Astrocyte (in vitro differentiated cells and primary cell): ENCODE measurements at regions not wholly inside any gene's neighbourhood (a gene's known extent, or its start where the extent isn't known, plus 50 kb on each side); places are given as distances from the start of the nearest gene placed in this dataset.

Source experiments
- DNase-seq: peaks from one replicate; pipeline ENCODE4 v3.0.0-alpha.2; 2010; ENCODE audit warnings: low read depth
- FAIRE-seq: peaks from 2 replicates; lab custom pipeline; 2011; peaks lifted over from hg19 to GRCh38; lab: Jason Lieb, UNC
- H2AFZ ChIP-seq: 2 replicates; pipeline ENCODE4 v1.6.0; 2012; ENCODE audit warnings: low read depth, low read length, inconsistent platforms
- H3K27ac ChIP-seq: 2 replicates; pipeline ENCODE4 v1.5.1; 2011; ENCODE audit warnings: low read depth, low read length, inconsistent platforms
- H3K27me3 ChIP-seq: 2 replicates; pipeline ENCODE4 v1.6.0; 2011; ENCODE audit warnings: low read length, inconsistent platforms; ENCODE audit not compliant: insufficient read depth
- H3K36me3 ChIP-seq: 2 replicates; pipeline ENCODE4 v1.5.1; 2011; ENCODE audit warnings: low read length, inconsistent platforms; ENCODE audit not compliant: insufficient read depth
- H3K4me1 ChIP-seq: 2 replicates; pipeline ENCODE4 v1.5.1; 2011; ENCODE audit warnings: low read length, inconsistent platforms; ENCODE audit not compliant: insufficient read depth
- H3K4me2 ChIP-seq: 2 replicates; pipeline ENCODE4 v1.6.0; 2012; ENCODE audit warnings: low read length, inconsistent platforms
- H3K4me3 ChIP-seq: 2 replicates; pipeline ENCODE4 v1.5.1; 2011; ENCODE audit warnings: low read depth, mild to moderate bottlenecking, low read length, inconsistent platforms; ENCODE audit not compliant: insufficient read depth
- H3K79me2 ChIP-seq: 2 replicates; pipeline ENCODE4 v1.6.0; 2012; ENCODE audit warnings: mild to moderate bottlenecking, low read length, inconsistent platforms; ENCODE audit not compliant: insufficient read depth
- H3K9ac ChIP-seq: 2 replicates; pipeline ENCODE4 v1.6.0; 2012; ENCODE audit warnings: mild to moderate bottlenecking, low read length, inconsistent platforms
- H3K9me3 ChIP-seq: 2 replicates; pipeline ENCODE4 v1.5.1; 2012; ENCODE audit warnings: low read depth, mild to moderate bottlenecking, low read length, inconsistent platforms; ENCODE audit not compliant: insufficient read depth
- H4K20me1 ChIP-seq: 2 replicates; pipeline ENCODE4 v1.6.0; 2012; ENCODE audit warnings: low read length, inconsistent platforms; ENCODE audit not compliant: insufficient read depth
- H3K27ac Mint-ChIP-seq: one replicate; pipeline ENCODE4 v1.8.0; 2021; ENCODE audit warnings: mild to moderate bottlenecking, mixed read lengths; ENCODE audit not compliant: unreplicated experiment
- H3K27me3 Mint-ChIP-seq: one replicate; pipeline ENCODE4 v1.8.0; 2021; ENCODE audit warnings: low read depth, mixed read lengths; ENCODE audit not compliant: unreplicated experiment
- H3K36me3 Mint-ChIP-seq: one replicate; pipeline ENCODE4 v1.8.0; 2021; ENCODE audit warnings: low read depth, mixed read lengths; ENCODE audit not compliant: unreplicated experiment
- H3K4me1 Mint-ChIP-seq: one replicate; pipeline ENCODE4 v1.8.0; 2021; ENCODE audit warnings: low read depth, mixed read lengths; ENCODE audit not compliant: unreplicated experiment
- H3K4me3 Mint-ChIP-seq: one replicate; pipeline ENCODE4 v1.8.0; 2021; ENCODE audit warnings: mild to moderate bottlenecking, moderate library complexity, mixed read lengths; ENCODE audit not compliant: unreplicated experiment
- H3K9me3 Mint-ChIP-seq: one replicate; pipeline ENCODE4 v1.8.0; 2021; ENCODE audit warnings: mild to moderate bottlenecking, mixed read lengths; ENCODE audit not compliant: unreplicated experiment
- CTCF ChIP-seq: IDR thresholded peaks from 2 replicates; pipeline ENCODE4 v1.5.1; 2011; ENCODE audit warnings: low read depth, mild to moderate bottlenecking, inconsistent platforms, low read length, moderate library complexity; ENCODE audit not compliant: insufficient read depth
- EZH2 ChIP-seq: IDR thresholded peaks from 2 replicates; pipeline ENCODE4 v1.6.1; 2012; ENCODE audit warnings: mild to moderate bottlenecking, low read length, inconsistent platforms; ENCODE audit not compliant: insufficient read depth

- Histone ChIP-seq H3K4me2 (no peak overlapping the region), H3K9ac (no peak overlapping the region), H3K4me1 (no peaks in the 10 kb centered on the region), H3K27me3 (no peaks in the 10 kb centered on the region), H3K36me3 (no peaks in the 10 kb centered on the region), H4K20me1 (no peaks in the 10 kb centered on the region), H3K9me3 (no peaks in the 10 kb centered on the region), H3K79me2 (no peaks in the 10 kb centered on the region), H2AFZ (no peak overlapping the region), H3K27ac (no peak overlapping the region), H3K4me3 (no peak overlapping the region)
- Mint-ChIP-seq H3K36me3 (no peaks in the 10 kb centered on the region), H3K9me3 (peaks cover 5% of the 10 kb centered on the region), H3K27ac (no peak overlapping the region), H3K4me1 (peaks cover 2% of the 10 kb centered on the region), H3K27me3 (no peaks in the 10 kb centered on the region), H3K4me3 (no peak overlapping the region)
- DNase-seq (no peak), FAIRE-seq (no peak)
- no peak for TF ChIP-seq CTCF
- no peak for TF ChIP-seq EZH2
Measured at GRCh38 chr6:19037607-19038006, 650.5 kb downstream of the RNF144B start.

- no peak overlapping the region for H3K4me3 ChIP-seq
- H3K36me3 ChIP-seq: no peaks in the 10 kb centered on the region
- no peaks in the 10 kb centered on the region for H3K4me1 Mint-ChIP-seq
- H3K79me2 ChIP-seq: no peaks in the 10 kb centered on the region
- H3K9ac ChIP-seq: no peak overlapping the region
- H4K20me1 ChIP-seq: no peaks in the 10 kb centered on the region
- no peaks in the 10 kb centered on the region for H3K9me3 ChIP-seq
- FAIRE-seq (no peak), DNase-seq (no peak)
- TF ChIP-seq CTCF: no peak
- no peak for TF ChIP-seq EZH2
- H3K4me1 ChIP-seq: no peaks in the 10 kb centered on the region
- H3K27ac ChIP-seq: no peak overlapping the region
- H3K27ac Mint-ChIP-seq: no peak overlapping the region
- H3K4me3 Mint-ChIP-seq: no peak overlapping the region
- H3K4me2 ChIP-seq: no peak overlapping the region
- H3K36me3 Mint-ChIP-seq: no peaks in the 10 kb centered on the region
- H3K9me3 Mint-ChIP-seq: peaks cover 4% of the 10 kb centered on the region
- H2AFZ ChIP-seq: no peak overlapping the region
- H3K27me3 ChIP-seq: no peaks in the 10 kb centered on the region
- H3K27me3 Mint-ChIP-seq: no peaks in the 10 kb centered on the region
Measured at GRCh38 chr6:19039287-19039686, 652.1 kb downstream of the RNF144B start.

GRCh38 chr6:19041906-19042305, 654.8 kb downstream of the RNF144B start:
- Histone ChIP-seq H3K27me3 (no peaks in the 10 kb centered on the region), H2AFZ (no peak overlapping the region), H3K27ac (no peak overlapping the region), H3K9ac (no peak overlapping the region), H3K4me3 (no peak overlapping the region), H3K9me3 (no peaks in the 10 kb centered on the region), H3K36me3 (no peaks in the 10 kb centered on the region), H3K79me2 (no peaks in the 10 kb centered on the region), H3K4me2 (no peak overlapping the region), H3K4me1 (no peaks in the 10 kb centered on the region), H4K20me1 (no peaks in the 10 kb centered on the region)
- DNase-seq (no peak), FAIRE-seq (no peak)
- H3K27ac Mint-ChIP-seq: no peak overlapping the region
- peaks cover 4% of the 10 kb centered on the region for H3K9me3 Mint-ChIP-seq
- TF ChIP-seq CTCF (no peak), EZH2 (no peak)
- no peaks in the 10 kb centered on the region for H3K36me3 Mint-ChIP-seq
- no peaks in the 10 kb centered on the region for H3K27me3 Mint-ChIP-seq
- H3K4me1 Mint-ChIP-seq: no peaks in the 10 kb centered on the region
- no peak overlapping the region for H3K4me3 Mint-ChIP-seq
